Heart left ventricle (tissue), 13 donors: ENCODE measurements at regions not wholly inside any gene's neighbourhood (a gene's known extent, or its start where the extent isn't known, plus 50 kb on each side); places are given as distances from the start of the nearest gene placed in this dataset.

Experiments
- POLR2A ChIP-seq, 2 donors: fragments of 450-650 bp; IDR thresholded peaks; one replicate each; pipeline ENCODE4 v1.6.1; 2017; ENCODE audit warnings: antibody characterized with exemption in 2 of 2, mild to moderate bottlenecking in 2 of 2, moderate library complexity in 2 of 2
- TF ChIP-seq, protein P1 (sequence below), 12 donors: fragments of 200-600 bp; sonication (generic) in 4 of 12; IDR thresholded peaks; one replicate each; pipeline versions ENCODE4 v1.5.0 to v1.8.0; 2018 to 2022; ENCODE audit warnings: antibody characterized with exemption in 12 of 12, mild to moderate bottlenecking in 5 of 12
- donor health status: ischemic (EF 13 %, LVEDD 7.1; RV severe dilation, severe dysfunction).
- donor health status: DM: no; HTN: yes; CAD: no.
- donor health status: DM: no; HTN: no; CAD: no.
- donor health status: ischemic (EF 25% LVEDD 6.9; RV normal size, moderate dysfunction).
- donor health status: ischemic (EF 25% LVEDD 5.7; RV mildly dilated, moderate dysfunction).
- donor health status: ischemic (EF 35%, LVEDD 5.7; RV mildly dilated, moderate dysfunction).
- donor health status: nonischemic (EF 11% LVEDD 7.7; RV severe dilation, severe dysfunction).
- donor health status: DM: yes; HTN: yes; CAD: no.
- donor health status: PGD.
- donor health status: ischemic (EF 29% LVEDD 5.4; RV normal size, mild dysfunction).
- donor health status: nonischemic (EF 23%, LVEDD 6.1; RV moderate dilation, normal function).

DNA sequence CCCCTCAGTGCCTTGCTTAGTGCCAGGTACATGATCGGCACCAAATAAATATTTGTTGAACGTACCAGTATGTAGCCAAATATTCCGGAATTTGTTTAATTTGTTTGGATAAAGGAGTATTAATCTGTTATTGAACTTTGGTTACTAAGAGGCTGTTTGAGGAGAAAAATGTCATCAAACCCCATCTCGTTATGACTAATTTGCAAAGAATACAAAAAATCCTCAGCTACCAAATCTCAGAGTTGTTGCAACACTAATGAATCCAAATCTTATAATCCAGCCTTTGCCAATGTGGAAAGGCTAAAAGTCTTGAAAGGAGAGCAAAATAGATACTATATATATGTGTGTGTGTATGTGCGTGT, 79.5 kb downstream of the KLF5 start:
- TF ChIP-seq, protein P1, sequence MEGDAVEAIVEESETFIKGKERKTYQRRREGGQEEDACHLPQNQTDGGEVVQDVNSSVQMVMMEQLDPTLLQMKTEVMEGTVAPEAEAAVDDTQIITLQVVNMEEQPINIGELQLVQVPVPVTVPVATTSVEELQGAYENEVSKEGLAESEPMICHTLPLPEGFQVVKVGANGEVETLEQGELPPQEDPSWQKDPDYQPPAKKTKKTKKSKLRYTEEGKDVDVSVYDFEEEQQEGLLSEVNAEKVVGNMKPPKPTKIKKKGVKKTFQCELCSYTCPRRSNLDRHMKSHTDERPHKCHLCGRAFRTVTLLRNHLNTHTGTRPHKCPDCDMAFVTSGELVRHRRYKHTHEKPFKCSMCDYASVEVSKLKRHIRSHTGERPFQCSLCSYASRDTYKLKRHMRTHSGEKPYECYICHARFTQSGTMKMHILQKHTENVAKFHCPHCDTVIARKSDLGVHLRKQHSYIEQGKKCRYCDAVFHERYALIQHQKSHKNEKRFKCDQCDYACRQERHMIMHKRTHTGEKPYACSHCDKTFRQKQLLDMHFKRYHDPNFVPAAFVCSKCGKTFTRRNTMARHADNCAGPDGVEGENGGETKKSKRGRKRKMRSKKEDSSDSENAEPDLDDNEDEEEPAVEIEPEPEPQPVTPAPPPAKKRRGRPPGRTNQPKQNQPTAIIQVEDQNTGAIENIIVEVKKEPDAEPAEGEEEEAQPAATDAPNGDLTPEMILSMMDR (IDR thresholded peaks at IDR 0.05) = no peak
- no peak for TF ChIP-seq POLR2A (IDR thresholded peaks at IDR 0.05)
